ENCODE measurements at regions not wholly inside any gene's neighbourhood (a gene's known extent, or its start where the extent isn't known, plus 50 kb on each side); places are given as distances from the start of the nearest gene placed in this dataset.
"Not testable (repeated sequence)": the region's sequence is repeated elsewhere in the genome, so short reads cannot be mapped to it uniquely, and the experiment has no call there.

DNA sequence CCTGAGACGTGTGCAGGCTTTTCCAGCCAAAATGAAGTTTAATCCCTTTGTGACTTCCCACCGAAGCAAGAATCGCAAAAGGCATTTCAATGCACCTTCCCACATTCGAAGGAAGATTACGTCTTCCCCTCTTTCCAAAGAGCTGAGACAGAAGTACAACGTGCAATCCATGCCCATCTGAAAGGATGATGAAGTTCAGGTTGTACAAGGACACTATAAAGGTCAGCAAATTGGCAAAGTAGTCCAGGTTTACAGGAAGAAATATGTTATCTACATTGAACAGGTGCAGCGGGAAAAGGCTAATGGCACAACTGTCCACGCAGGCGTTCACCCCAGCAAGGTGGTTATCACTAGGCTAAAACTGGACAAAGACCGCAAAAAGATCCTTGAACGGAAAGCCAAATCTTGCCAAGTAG is 83.6 kb upstream of the PPP2R5C start:
- H3K4me3 ChIP-seq (ENCODE audit: low read length); ATAC-seq; H3K27ac ChIP-seq (ENCODE audit: low read length); H3K4me1 ChIP-seq (ENCODE audit: control insufficient read depth, insufficient read depth, low read length); H3K27me3 ChIP-seq (ENCODE audit: control insufficient read depth, insufficient read depth); intact Hi-C loops (cut with DNase I); DNase-seq; H3K9me3 ChIP-seq (ENCODE audit: control insufficient read depth, low read length): not testable (repeated sequence)
- WGBS, result 85% methylated on average over 11 of the region's 11 CpGs

DNA sequence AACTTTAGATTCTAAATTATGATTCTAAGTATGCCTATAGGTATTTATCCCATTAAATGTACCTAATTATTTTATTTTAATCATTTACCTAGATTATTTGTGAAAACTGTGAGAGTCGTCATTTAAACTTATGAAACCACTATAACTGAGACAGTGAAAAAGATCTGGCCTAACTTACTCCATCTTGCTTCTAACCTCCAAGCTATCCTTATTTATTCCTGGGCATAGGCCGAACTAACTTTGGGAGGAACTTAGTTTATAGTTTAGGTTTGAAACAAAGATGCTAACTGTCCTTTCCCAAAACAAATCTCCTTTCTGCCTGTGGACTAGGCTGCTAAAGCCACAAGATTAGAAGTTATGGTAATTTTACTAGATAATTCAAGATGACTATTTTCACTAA is 79.7 kb upstream of the PPP2R5C start:
- H3K9me3 ChIP-seq (ENCODE audit: control insufficient read depth, low read length), result no peaks in the 10 kb centered on the region
- no peak for ATAC-seq
- no peaks in the 10 kb centered on the region for H3K4me1 ChIP-seq (ENCODE audit: control insufficient read depth, insufficient read depth, low read length)
- no peaks in the 10 kb centered on the region for H3K27me3 ChIP-seq (ENCODE audit: control insufficient read depth, insufficient read depth)
- no peak overlapping the region for H3K27ac ChIP-seq (ENCODE audit: low read length)
- DNase-seq, result no peak
- WGBS, result 98% methylated on average over 2 of the region's 2 CpGs
- intact Hi-C loops (cut with DNase I), result no loop called here
- H3K4me3 ChIP-seq (ENCODE audit: low read length), result no peak overlapping the region

DNA sequence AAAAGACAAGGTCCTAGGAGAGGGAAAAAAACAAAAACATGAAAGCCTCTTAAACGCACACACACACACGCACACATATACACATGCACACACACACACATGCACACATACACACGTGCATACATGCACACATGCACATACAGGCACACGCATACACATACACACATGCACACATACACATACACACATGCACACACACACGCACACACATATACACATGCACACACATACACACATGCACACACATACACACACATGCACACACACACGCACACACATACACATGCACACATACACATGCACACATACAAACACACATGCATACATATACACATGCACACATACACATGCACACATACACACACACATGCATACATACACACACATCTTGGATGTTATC is 78.1 kb upstream of the PPP2R5C start:
- Histone ChIP-seq H3K27me3 (ENCODE audit: control insufficient read depth, insufficient read depth) (no peaks in the 10 kb centered on the region), H3K9me3 (ENCODE audit: control insufficient read depth, low read length) (no peaks in the 10 kb centered on the region), H3K27ac (ENCODE audit: low read length) (no peak overlapping the region), H3K4me1 (ENCODE audit: control insufficient read depth, insufficient read depth, low read length) (no peaks in the 10 kb centered on the region), H3K4me3 (ENCODE audit: low read length) (no peak overlapping the region)
- DNase-seq (no peak), ATAC-seq (no peak)
- intact Hi-C loops (cut with DNase I), result no loop called here
- WGBS, result 85% methylated on average over 6 of the region's 6 CpGs

DNA sequence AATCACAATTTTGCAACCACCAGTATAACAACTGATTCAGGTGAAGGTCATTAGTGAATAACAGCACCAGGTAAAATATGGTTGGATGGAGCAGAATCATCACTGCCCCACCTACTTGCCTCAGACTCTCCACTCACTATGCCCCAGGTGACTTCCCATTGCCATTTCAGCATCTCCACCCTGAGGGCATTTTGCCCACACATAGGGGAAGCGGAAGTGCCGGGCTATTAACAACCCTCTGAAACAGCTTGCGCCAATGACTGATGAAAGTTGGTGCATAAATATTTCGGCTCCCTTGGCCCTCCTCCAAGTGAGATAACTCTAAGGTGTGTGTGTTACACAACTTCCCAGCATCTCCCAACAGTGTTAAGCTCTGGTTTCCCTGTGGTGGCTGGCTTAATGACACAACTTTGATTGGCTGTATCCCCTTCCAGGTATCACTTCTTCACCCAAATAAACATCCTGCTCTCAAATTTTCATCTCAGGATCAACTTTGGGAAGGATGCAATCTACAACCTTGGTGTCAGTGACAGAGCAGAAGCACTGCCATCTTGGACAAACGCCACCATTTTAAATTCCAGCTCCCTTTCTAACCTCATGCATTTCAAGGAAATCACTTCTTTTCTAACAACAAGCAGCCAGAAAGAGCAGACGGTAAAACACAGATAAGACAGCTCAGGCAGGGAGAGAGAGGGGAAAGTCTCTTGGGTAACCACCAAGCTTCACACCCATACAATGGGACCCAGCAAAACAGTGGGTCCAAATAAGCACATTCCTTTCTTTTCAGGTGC is 73.6 kb upstream of the PPP2R5C start:
- Histone ChIP-seq H3K4me1 (ENCODE audit: control insufficient read depth, insufficient read depth, low read length) (no peaks in the 10 kb centered on the region), H3K27me3 (ENCODE audit: control insufficient read depth, insufficient read depth) (no peaks in the 10 kb centered on the region), H3K9me3 (ENCODE audit: control insufficient read depth, low read length) (no peaks in the 10 kb centered on the region), H3K4me3 (ENCODE audit: low read length) (no peak overlapping the region), H3K27ac (ENCODE audit: low read length) (no peak overlapping the region)
- DNase-seq (no peak), ATAC-seq (no peak)
- WGBS, result 66% methylated on average over 6 of the region's 6 CpGs
- intact Hi-C loops (cut with DNase I), result no loop called here

DNA sequence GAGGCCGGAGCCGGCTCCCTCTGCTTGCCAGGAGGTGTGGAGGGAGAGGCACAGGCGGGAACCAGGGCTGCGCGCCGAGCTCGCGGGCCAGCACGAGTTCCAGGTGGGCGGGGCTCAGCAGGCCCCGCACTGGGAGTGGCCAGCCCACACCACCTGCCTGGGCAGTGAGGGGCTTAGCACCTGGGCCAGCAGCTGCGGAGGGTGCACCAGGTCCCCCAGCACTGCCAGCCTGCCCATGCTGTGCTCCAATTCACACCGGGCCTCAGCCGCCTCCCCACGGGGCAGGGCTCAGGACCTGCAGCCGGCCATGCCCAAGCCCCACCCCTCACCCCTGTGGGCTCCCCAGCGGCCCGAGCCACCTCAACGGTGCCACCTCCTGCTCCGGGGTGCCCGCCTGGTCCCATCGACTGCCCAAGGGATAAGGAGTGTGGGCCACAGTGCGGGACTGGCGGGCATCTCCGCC is 72.4 kb upstream of the PPP2R5C start:
- no peaks in the 10 kb centered on the region for H3K9me3 ChIP-seq (ENCODE audit: control insufficient read depth, low read length)
- DNase-seq (no peak), ATAC-seq (peak; percentile 29 to 38)
- intact Hi-C loops (cut with DNase I), result no loop called here
- H3K4me3 ChIP-seq (ENCODE audit: low read length), result no peak overlapping the region
- H3K27ac ChIP-seq (ENCODE audit: low read length), result no peak overlapping the region
- 95% methylated on average over 25 of the region's 25 CpGs for WGBS
- no peaks in the 10 kb centered on the region for H3K4me1 ChIP-seq (ENCODE audit: control insufficient read depth, insufficient read depth, low read length)
- no peaks in the 10 kb centered on the region for H3K27me3 ChIP-seq (ENCODE audit: control insufficient read depth, insufficient read depth)

DNA sequence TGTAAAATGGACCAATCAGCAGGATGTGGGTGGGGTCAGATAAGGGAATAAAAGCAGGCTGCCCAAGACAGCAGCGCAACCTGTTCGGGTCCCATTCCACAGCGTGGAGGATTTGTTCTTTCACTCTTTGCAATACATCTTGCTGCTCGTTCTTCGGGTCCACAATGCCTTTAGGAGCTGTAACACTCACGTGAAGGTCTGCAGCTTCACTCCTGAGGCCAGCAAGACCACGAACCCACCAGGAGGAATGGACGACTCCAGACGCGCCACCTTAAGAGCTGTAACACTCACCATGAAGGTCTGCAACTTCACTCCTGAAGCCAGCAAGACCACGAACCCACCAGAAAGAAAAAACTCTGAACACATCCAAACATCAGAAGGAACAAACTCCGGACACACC is 71.5 kb upstream of the PPP2R5C start:
- intact Hi-C loops (cut with DNase I); H3K27ac ChIP-seq (ENCODE audit: low read length); ATAC-seq; DNase-seq; H3K27me3 ChIP-seq (ENCODE audit: control insufficient read depth, insufficient read depth); H3K4me1 ChIP-seq (ENCODE audit: control insufficient read depth, insufficient read depth, low read length); H3K4me3 ChIP-seq (ENCODE audit: low read length); H3K9me3 ChIP-seq (ENCODE audit: control insufficient read depth, low read length): not testable (repeated sequence)
- 89% methylated on average over 12 of the region's 12 CpGs for WGBS

DNA sequence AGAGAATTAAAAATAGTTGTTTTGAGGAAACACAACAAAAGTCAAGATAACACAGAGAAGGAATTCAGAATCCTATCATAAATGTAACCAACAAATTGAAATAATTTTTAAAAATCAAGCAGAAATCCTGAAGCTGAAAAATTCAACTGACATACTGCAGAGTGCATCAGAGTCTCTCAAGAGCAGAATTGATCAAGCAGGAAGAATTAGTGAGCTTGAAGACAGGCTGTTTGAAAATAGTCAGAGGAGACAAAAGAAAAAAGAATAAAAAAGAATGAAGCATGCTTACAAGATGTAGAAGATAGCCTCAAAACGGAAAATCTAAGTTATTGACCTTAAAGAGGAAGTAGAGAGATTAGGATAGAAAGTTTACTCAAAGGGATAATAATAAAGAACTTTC is 65.8 kb upstream of the PPP2R5C start:
- Histone ChIP-seq H3K4me3 (ENCODE audit: low read length) (no peak overlapping the region), H3K27me3 (ENCODE audit: control insufficient read depth, insufficient read depth) (no peaks in the 10 kb centered on the region), H3K4me1 (ENCODE audit: control insufficient read depth, insufficient read depth, low read length) (no peaks in the 10 kb centered on the region), H3K27ac (ENCODE audit: low read length) (no peak overlapping the region), H3K9me3 (ENCODE audit: control insufficient read depth, low read length) (no peaks in the 10 kb centered on the region)
- WGBS, result 28% methylated on average over 1 of the region's 1 CpG
- intact Hi-C loops (cut with DNase I), result no loop called here
- ATAC-seq, result no peak
- DNase-seq, result no peak

DNA sequence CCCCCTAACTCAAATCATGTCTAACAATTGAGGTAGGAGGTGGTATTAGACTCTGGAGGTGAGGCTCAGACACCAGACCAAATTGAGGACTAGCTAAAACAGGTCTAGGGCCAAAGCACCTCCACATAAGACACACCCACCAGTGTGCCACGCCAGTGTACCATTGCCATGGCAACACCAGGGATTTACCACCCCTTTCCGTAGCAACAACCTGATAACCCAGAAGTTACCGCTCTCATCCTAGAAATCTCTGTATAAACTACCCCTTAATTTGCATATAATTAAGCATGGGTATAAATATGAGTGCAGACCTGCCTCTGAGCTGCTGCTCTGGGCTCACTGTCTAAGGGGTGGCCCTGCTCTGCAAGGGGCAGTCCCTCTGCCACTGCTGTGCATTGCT is 57.4 kb upstream of the PPP2R5C start:
- H3K4me3 ChIP-seq (ENCODE audit: low read length), result no peak overlapping the region
- ATAC-seq (no peak), DNase-seq (no peak)
- no peaks in the 10 kb centered on the region for H3K27me3 ChIP-seq (ENCODE audit: control insufficient read depth, insufficient read depth)
- H3K9me3 ChIP-seq (ENCODE audit: control insufficient read depth, low read length), result no peaks in the 10 kb centered on the region
- intact Hi-C loops (cut with DNase I), result no loop called here
- no peaks in the 10 kb centered on the region for H3K4me1 ChIP-seq (ENCODE audit: control insufficient read depth, insufficient read depth, low read length)
- 89% methylated on average over 3 of the region's 3 CpGs for WGBS
- H3K27ac ChIP-seq (ENCODE audit: low read length), result no peak overlapping the region

DNA sequence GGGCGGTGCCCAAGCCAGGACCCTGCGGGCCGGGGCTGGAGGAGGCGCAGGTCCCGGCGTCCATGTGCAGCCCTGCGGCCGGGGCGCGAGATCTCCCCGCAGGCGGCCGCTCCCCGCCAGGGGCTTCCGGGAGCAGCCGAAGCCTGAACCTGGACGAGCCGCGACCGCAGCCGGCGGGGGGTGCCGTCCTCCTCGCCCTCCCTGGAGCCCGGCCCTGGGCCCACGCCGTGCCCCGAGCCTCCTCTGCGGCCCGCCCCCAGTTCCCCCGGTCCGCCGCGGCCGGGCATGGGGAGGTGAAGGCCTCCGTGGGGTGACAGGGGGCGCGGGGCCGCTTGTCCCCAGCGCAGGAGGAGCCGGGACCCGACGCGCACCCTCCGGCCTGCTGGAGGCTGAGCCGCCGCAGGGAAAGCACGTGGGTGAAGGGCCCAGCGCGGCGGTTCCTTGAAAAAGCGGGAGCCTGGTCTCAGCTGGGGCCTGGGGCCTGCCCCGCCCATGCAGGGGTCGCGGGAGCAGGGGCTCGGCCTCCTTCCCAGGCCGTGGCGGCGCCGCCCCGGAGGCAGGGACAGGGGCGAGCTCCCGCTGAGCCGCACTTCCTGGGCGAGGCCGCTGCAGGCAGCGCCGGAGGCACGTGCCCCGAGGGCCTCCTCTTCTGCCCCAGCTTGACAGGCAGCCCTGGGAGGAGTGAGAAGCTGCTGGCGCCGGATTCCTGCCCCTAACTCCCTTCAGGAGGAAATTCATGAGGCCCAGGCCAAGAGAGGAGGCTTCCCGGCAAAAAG is 55.6 kb upstream of the PPP2R5C start:
- DNase-seq, result peak; percentile 84 to 92 (median 90)
- 8% methylated on average over 73 of the region's 73 CpGs for WGBS
- Histone ChIP-seq H3K4me1 (ENCODE audit: control insufficient read depth, insufficient read depth, low read length) (no peaks in the 10 kb centered on the region), H3K27ac (ENCODE audit: low read length) (peak overlapping the region; percentile 25), H3K9me3 (ENCODE audit: control insufficient read depth, low read length) (no peaks in the 10 kb centered on the region), H3K4me3 (ENCODE audit: low read length) (peak overlapping the region; percentile 38), H3K27me3 (ENCODE audit: control insufficient read depth, insufficient read depth) (no peaks in the 10 kb centered on the region)
- ATAC-seq, result peak; percentile 86 to 93
- intact Hi-C loops (cut with DNase I), result no loop called here

DNA sequence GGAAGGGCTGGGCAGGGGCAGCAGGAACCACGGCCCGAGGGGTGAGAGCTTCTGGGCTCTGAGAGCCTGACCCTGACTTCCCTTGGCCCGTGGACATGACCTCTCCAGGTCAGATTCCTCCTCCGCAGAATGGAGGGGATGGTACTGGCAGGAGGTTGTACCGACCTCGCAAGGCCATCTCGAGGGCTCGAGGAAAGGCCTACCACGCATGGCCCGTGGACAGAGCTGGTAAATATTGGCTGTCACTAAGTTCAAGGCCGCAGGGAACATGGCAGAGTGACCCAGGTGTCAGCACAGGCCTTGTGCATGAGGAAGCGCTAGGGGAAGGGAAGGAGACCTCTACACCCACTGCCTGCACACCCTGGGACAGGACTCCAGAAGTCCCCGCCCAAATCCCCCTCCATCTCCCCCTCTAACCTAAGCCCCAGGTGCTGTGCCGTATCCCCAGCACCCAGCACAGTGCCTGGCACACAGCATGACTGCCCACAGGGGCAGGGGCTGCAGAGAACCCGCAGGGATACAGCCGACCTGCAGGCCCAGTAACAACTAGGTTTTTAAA is 54.9 kb upstream of the PPP2R5C start:
- H3K27ac ChIP-seq (ENCODE audit: low read length), result peak overlapping the region; percentile 25
- peak; percentile 10 to 41 for ATAC-seq

More for the DNA sequence above, 54.9 kb upstream of the PPP2R5C start:
- intact Hi-C loops (cut with DNase I), result no loop called here
- WGBS, result 81% methylated on average over 16 of the region's 16 CpGs
- no peaks in the 10 kb centered on the region for H3K4me1 ChIP-seq (ENCODE audit: control insufficient read depth, insufficient read depth, low read length)
- peak in 1 of 3 donors; percentile 45 for DNase-seq
- H3K9me3 ChIP-seq (ENCODE audit: control insufficient read depth, low read length), result no peaks in the 10 kb centered on the region
- H3K4me3 ChIP-seq (ENCODE audit: low read length), result no peak overlapping the region
- H3K27me3 ChIP-seq (ENCODE audit: control insufficient read depth, insufficient read depth), result no peaks in the 10 kb centered on the region

Measured in right cardiac atrium (tissue), 5 donors.